ENCODE measurements at regions not wholly inside any gene's neighbourhood (a gene's known extent, or its start where the extent isn't known, plus 50 kb on each side); places are given as distances from the start of the nearest gene placed in this dataset.
"Not testable (repeated sequence)": the region's sequence is repeated elsewhere in the genome, so short reads cannot be mapped to it uniquely, and the experiment has no call there.

GRCh38 chr1:196366-196765 is 255.1 kb downstream of the OR4F29 start:
- H3K4me3 ChIP-seq (ENCODE audit: low read depth, low read length, poor library complexity, severe bottlenecking); H3K27ac ChIP-seq (ENCODE audit: low read depth, low read length, poor library complexity, severe bottlenecking); H3K27me3 ChIP-seq (replicated peaks; ENCODE audit: insufficient read depth, low read depth, low read length, poor library complexity); intact Hi-C loops (cut with micrococcal nuclease; ENCODE audit: unreplicated experiment); H3K4me1 ChIP-seq (ENCODE audit: insufficient read depth, low read length, poor library complexity, severe bottlenecking); POLR2A ChIA-PET (ENCODE audit: low non-redundant PET); H3K36me3 ChIP-seq (ENCODE audit: insufficient read depth, low read length, poor library complexity, severe bottlenecking); H3K9me3 ChIP-seq (ENCODE audit: low read depth, low read length, poor library complexity, severe bottlenecking); BruUV-seq (replicated peaks); DNase-seq (ENCODE audit: low spot score); CTCF ChIA-PET: not testable (repeated sequence)

- H3K36me3 ChIP-seq (ENCODE audit: insufficient read depth, low read length, poor library complexity, severe bottlenecking); DNase-seq (ENCODE audit: low spot score); H3K4me1 ChIP-seq (ENCODE audit: insufficient read depth, low read length, poor library complexity, severe bottlenecking); H3K9me3 ChIP-seq (ENCODE audit: low read depth, low read length, poor library complexity, severe bottlenecking); H3K27ac ChIP-seq (ENCODE audit: low read depth, low read length, poor library complexity, severe bottlenecking); CTCF ChIA-PET; H3K4me3 ChIP-seq (ENCODE audit: low read depth, low read length, poor library complexity, severe bottlenecking); BruUV-seq (replicated peaks); intact Hi-C loops (cut with micrococcal nuclease; ENCODE audit: unreplicated experiment); POLR2A ChIA-PET (ENCODE audit: low non-redundant PET); H3K27me3 ChIP-seq (replicated peaks; ENCODE audit: insufficient read depth, low read depth, low read length, poor library complexity): not testable (repeated sequence)
These were observed 260.0 kb downstream of the OR4F29 start for GRCh38 chr1:191296-192049.

- H3K4me1 ChIP-seq (ENCODE audit: insufficient read depth, low read length, poor library complexity, severe bottlenecking); H3K4me3 ChIP-seq (ENCODE audit: low read depth, low read length, poor library complexity, severe bottlenecking); DNase-seq (ENCODE audit: low spot score); intact Hi-C loops (cut with micrococcal nuclease; ENCODE audit: unreplicated experiment); H3K27me3 ChIP-seq (replicated peaks; ENCODE audit: insufficient read depth, low read depth, low read length, poor library complexity); BruUV-seq (replicated peaks); CTCF ChIA-PET; POLR2A ChIA-PET (ENCODE audit: low non-redundant PET); H3K27ac ChIP-seq (ENCODE audit: low read depth, low read length, poor library complexity, severe bottlenecking); H3K36me3 ChIP-seq (ENCODE audit: insufficient read depth, low read length, poor library complexity, severe bottlenecking); H3K9me3 ChIP-seq (ENCODE audit: low read depth, low read length, poor library complexity, severe bottlenecking): not testable (repeated sequence)
These were observed 260.8 kb downstream of the OR4F29 start for GRCh38 chr1:190678-191077.

- H3K36me3 ChIP-seq (ENCODE audit: insufficient read depth, low read length, poor library complexity, severe bottlenecking); DNase-seq (ENCODE audit: low spot score); intact Hi-C loops (cut with micrococcal nuclease; ENCODE audit: unreplicated experiment); H3K27me3 ChIP-seq (replicated peaks; ENCODE audit: insufficient read depth, low read depth, low read length, poor library complexity); POLR2A ChIA-PET (ENCODE audit: low non-redundant PET); H3K4me1 ChIP-seq (ENCODE audit: insufficient read depth, low read length, poor library complexity, severe bottlenecking); H3K9me3 ChIP-seq (ENCODE audit: low read depth, low read length, poor library complexity, severe bottlenecking); H3K27ac ChIP-seq (ENCODE audit: low read depth, low read length, poor library complexity, severe bottlenecking); CTCF ChIA-PET; H3K4me3 ChIP-seq (ENCODE audit: low read depth, low read length, poor library complexity, severe bottlenecking); BruUV-seq (replicated peaks): not testable (repeated sequence)
These were observed 261.6 kb downstream of the OR4F29 start for GRCh38 chr1:189915-190314.

- H3K9me3 ChIP-seq (ENCODE audit: low read depth, low read length, poor library complexity, severe bottlenecking); intact Hi-C loops (cut with micrococcal nuclease; ENCODE audit: unreplicated experiment); DNase-seq (ENCODE audit: low spot score); H3K27me3 ChIP-seq (replicated peaks; ENCODE audit: insufficient read depth, low read depth, low read length, poor library complexity); BruUV-seq (replicated peaks); CTCF ChIA-PET; H3K36me3 ChIP-seq (ENCODE audit: insufficient read depth, low read length, poor library complexity, severe bottlenecking); H3K4me1 ChIP-seq (ENCODE audit: insufficient read depth, low read length, poor library complexity, severe bottlenecking); H3K4me3 ChIP-seq (ENCODE audit: low read depth, low read length, poor library complexity, severe bottlenecking); POLR2A ChIA-PET (ENCODE audit: low non-redundant PET); H3K27ac ChIP-seq (ENCODE audit: low read depth, low read length, poor library complexity, severe bottlenecking): not testable (repeated sequence)
These were observed 262.2 kb downstream of the OR4F29 start for GRCh38 chr1:189270-189669.

GRCh38 chr1:187298-187697 is 264.2 kb downstream of the OR4F29 start:
- POLR2A ChIA-PET (ENCODE audit: low non-redundant PET); BruUV-seq (replicated peaks); H3K4me1 ChIP-seq (ENCODE audit: insufficient read depth, low read length, poor library complexity, severe bottlenecking); DNase-seq (ENCODE audit: low spot score); H3K36me3 ChIP-seq (ENCODE audit: insufficient read depth, low read length, poor library complexity, severe bottlenecking); intact Hi-C loops (cut with micrococcal nuclease; ENCODE audit: unreplicated experiment); H3K9me3 ChIP-seq (ENCODE audit: low read depth, low read length, poor library complexity, severe bottlenecking); CTCF ChIA-PET; H3K27me3 ChIP-seq (replicated peaks; ENCODE audit: insufficient read depth, low read depth, low read length, poor library complexity); H3K4me3 ChIP-seq (ENCODE audit: low read depth, low read length, poor library complexity, severe bottlenecking); H3K27ac ChIP-seq (ENCODE audit: low read depth, low read length, poor library complexity, severe bottlenecking): not testable (repeated sequence)

GRCh38 chr1:186691-187131 is 264.8 kb downstream of the OR4F29 start:
- H3K4me1 ChIP-seq (ENCODE audit: insufficient read depth, low read length, poor library complexity, severe bottlenecking); H3K27me3 ChIP-seq (replicated peaks; ENCODE audit: insufficient read depth, low read depth, low read length, poor library complexity); CTCF ChIA-PET; DNase-seq (ENCODE audit: low spot score); intact Hi-C loops (cut with micrococcal nuclease; ENCODE audit: unreplicated experiment); H3K4me3 ChIP-seq (ENCODE audit: low read depth, low read length, poor library complexity, severe bottlenecking); BruUV-seq (replicated peaks); POLR2A ChIA-PET (ENCODE audit: low non-redundant PET); H3K36me3 ChIP-seq (ENCODE audit: insufficient read depth, low read length, poor library complexity, severe bottlenecking); H3K27ac ChIP-seq (ENCODE audit: low read depth, low read length, poor library complexity, severe bottlenecking); H3K9me3 ChIP-seq (ENCODE audit: low read depth, low read length, poor library complexity, severe bottlenecking): not testable (repeated sequence)

GRCh38 chr1:186223-186622 is 265.3 kb downstream of the OR4F29 start:
- H3K9me3 ChIP-seq (ENCODE audit: low read depth, low read length, poor library complexity, severe bottlenecking); H3K36me3 ChIP-seq (ENCODE audit: insufficient read depth, low read length, poor library complexity, severe bottlenecking); intact Hi-C loops (cut with micrococcal nuclease; ENCODE audit: unreplicated experiment); POLR2A ChIA-PET (ENCODE audit: low non-redundant PET); H3K4me1 ChIP-seq (ENCODE audit: insufficient read depth, low read length, poor library complexity, severe bottlenecking); H3K4me3 ChIP-seq (ENCODE audit: low read depth, low read length, poor library complexity, severe bottlenecking); DNase-seq (ENCODE audit: low spot score); BruUV-seq (replicated peaks); CTCF ChIA-PET; H3K27me3 ChIP-seq (replicated peaks; ENCODE audit: insufficient read depth, low read depth, low read length, poor library complexity); H3K27ac ChIP-seq (ENCODE audit: low read depth, low read length, poor library complexity, severe bottlenecking): not testable (repeated sequence)

All from A673 (cell line).